ENCODE measurements at regions not wholly inside any gene's neighbourhood (a gene's known extent, or its start where the extent isn't known, plus 50 kb on each side); places are given as distances from the start of the nearest gene placed in this dataset.

DNA sequence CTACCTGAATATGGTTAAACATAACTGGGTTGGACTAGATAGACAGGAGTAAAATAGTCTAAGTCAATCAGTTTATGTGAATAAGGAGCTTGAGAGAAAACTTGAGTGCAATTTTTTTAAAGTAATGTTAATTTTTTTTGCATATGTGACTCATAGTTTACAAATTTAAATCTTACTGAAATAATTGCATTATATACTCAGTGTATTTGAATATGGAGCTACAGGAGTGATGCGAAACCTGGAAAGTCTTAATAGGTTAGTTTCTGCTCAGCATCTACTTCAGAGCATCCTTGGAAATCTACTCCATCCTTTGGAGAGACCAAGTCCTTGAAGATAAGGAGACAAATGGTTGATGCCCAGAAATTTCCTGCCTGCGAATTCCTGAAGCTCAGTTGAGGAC, 318.8 kb upstream of the NXPH2 start:
- ChIA-PET POLR2A (no interaction called here), CTCF (no interaction called here)

DNA sequence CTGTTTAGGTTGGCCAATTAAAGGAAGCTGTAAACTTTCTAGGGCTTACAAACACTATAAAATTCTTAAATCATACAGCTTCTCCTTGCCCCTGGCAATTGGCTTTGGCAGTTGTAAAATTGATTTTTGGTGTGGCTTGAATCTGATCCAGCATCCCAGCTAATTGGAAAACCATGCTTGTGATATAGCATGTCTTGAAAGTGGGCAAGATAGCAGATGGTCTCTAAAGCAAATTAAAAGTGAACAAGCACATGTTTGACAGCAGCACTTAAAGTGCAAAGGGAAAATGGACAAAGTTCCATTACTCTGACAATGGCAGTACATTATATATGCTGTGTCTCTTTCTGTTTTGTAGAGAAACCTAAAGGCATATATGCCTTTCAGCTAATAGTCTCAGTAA, 302.9 kb upstream of the NXPH2 start:
- CTCF ChIA-PET = no interaction called here
- POLR2A ChIA-PET = no interaction called here

DNA sequence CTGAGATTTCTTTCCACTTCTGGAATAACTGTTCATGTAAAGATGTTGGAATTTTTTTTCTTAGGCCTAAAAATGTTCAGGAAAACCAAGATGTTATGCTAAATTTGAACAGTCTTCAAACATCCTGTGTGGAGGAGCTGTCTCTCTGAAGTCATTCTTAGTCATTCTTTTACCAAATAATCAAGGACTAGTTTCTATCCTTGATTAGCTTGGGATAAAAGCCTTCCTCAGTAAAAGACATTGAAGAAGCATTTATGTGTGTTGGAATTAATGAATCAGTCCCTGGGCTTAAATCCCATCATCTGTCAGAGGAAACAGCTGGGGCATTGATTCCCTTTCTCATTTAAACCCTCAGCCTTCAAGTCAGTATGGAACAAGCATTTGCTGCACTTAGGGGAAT, 300.1 kb upstream of the NXPH2 start:
- ChIA-PET POLR2A (no interaction called here), CTCF (no interaction called here)

DNA sequence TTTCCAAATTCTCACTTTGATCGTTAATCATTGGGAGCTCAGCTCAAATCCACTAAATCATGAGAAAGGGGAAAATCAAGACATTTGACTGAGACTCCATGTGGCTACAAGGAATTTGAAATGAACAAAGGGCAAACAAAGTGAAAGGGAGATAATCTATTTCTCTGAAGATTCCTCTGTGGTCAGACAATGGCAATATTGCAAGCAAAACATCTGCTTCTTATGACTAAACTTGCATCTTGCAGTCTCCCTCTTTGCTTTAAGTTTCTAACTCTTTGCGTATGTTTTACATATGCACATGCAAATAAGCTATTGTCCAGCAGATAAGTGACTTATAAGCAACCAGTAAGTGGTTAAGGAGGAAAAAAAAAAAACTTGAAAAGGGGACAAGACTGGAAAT, 299.1 kb upstream of the NXPH2 start:
- ChIA-PET CTCF (no interaction called here), POLR2A (no interaction called here)

DNA sequence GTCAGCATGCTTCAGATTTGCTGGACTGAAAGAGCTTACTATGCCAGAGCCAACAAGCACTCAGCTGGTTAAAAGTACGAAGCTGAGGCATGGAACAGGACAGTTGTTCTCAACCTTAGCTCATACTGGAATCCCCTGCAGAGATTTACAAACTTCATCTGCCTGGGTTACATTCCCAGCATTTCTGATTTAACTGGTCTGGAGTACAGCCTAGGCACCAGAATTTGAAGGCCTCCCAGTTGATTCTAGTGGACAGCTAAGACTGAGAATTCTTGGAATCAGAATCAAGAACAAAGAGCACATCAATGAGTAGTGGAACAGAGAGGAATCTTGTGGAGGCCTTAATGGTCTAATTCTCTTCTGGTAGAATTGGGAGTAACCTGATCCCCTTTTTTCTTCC, 298.2 kb upstream of the NXPH2 start:
- POLR2A ChIA-PET = no interaction called here
- CTCF ChIA-PET = no interaction called here

DNA sequence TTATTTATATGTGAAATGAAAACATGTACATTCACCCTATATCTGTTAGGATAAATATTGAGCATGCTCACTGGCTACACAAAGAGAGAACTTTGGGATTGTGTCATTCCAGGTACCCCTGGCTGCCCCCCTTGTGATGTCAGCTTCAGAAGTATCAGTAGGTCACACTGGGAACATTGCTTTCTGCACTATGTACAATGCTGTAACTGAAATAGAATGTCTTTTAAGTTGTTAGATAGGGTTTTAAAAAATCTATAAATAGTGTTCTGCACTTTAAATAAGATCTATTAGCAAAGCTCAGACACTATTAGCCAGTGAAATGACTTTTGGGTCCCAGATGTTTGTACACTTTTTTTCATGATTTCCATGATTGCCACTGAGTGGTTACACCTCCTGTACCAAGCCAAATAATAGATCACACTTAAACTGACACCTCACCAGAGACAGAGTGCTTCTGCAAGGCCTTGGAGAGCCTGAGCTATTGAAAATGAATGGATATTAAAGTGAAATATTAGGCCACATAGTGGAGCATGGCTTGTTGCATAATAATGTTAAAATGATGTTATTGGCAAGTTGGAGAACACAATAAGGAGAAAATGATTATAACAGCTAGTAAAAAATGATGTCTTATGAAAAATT, 297.0 kb upstream of the NXPH2 start:
- ChIA-PET POLR2A (no interaction called here), CTCF (no interaction called here)

DNA sequence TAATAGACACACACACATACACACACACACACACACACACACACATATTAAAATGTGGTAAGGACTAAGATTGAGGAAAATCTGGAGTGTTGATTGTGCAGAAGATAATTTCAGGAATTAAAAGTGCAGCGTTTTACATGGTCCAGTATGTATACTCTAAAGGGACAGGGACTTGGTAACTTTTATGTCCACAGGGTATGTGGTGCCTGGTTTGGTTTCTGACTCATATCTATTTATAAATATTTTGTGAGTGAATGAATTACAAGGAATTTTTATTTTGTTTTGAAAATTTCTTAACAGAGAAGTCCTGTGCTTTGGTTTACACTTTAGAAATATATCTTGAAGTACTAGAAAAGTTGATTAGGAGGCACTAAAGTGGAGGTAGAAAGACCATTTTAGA, 287.7 kb upstream of the NXPH2 start:
- POLR2A ChIA-PET = no interaction called here
- CTCF ChIA-PET = no interaction called here

DNA sequence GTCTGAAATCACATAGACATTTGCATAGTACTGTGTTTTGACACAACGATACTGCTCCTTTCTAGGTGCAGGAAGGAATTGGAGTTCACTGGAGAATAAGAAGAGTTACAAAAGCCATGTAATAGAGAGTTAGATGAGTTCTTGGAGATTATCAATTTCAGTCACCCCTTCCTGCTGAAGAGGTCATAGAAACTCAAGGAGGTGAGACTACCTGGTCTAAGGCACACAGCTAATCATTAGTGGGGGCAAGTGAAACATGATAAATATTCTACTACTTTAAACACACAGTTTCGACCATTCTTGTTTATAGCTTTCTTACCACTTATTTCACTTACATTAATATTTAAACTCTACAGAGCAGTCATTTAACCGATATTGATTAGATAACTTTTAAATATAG, 286.9 kb upstream of the NXPH2 start:
- ChIA-PET CTCF (no interaction called here), POLR2A (no interaction called here)

DNA sequence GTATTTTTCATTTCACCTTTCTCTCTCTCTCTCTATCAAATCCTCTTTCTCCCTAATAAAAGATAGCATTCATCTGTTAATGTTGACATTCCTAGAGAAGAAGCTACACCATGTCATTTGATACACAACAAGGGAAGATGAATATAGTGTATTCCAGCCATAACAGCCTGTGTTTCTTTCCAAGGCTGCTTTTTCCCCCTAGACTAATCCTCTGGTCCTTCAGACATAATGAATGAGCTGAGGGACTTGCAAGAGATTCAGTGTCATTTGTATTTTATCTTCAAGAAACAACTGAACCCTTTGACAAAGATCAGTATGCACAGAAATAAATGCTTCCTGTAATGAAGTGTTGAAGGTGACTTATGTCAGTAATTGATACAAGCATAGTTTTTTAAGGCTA, 284.0 kb upstream of the NXPH2 start:
- ChIA-PET POLR2A (no interaction called here), CTCF (no interaction called here)

DNA sequence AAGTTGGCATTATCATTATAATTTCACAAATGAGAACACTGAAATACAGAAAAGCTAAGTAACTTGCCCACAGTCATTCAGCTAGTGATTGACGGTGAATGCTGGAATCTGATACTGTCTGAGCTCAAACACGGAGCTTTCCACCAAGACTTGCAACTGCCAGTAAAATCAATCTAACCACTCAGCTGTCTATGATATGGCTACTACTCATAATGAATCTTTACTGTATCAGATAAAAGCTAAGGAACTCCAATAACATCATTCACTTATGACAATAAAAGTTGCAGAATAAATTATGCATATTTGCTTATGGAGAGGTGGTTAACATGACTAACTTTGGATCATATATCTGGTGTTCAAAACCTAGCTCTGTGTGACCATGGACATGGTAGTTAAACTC, 279.4 kb upstream of the NXPH2 start:
- CTCF ChIA-PET = no interaction called here

DNA sequence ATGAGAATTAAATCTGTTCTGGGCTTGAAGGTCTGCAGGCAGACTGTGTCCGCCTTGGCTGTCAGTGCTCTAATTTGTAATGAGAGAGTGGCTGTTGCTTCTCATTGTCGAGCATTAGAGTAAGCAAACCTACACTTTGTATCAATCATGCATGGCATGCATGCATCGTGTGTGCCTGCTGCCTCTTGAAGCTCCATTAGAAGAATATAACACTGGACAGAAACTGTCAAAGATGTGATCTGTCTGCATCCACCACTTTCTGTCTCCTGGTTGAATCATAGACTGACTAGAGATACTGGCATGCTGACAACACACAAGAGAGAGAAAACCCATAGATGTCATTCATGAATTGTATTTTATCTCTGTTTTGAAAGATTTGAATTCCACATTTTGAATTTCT, 275.0 kb upstream of the NXPH2 start:
- CTCF ChIA-PET = no interaction called here
- POLR2A ChIA-PET = no interaction called here

More for the DNA sequence above, 279.4 kb upstream of the NXPH2 start:
- POLR2A ChIA-PET = no interaction called here

DNA sequence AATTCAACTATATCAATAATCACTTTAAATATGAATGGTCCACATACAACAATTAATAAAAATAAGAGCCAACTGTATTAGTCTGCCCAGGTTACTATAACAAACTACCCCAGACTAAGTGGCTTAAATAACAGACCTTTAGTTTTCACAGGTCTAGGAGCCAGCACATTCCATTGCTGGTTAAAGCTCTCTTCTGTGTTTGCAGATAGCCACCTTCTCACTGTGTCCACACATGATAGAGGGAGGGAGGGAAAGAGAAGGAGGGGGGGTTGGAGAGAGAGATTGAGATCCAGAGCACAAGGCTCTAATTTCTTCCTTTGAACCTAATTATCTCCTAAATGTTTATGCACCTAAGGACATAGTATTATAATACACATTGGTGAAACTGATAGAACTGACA, 267.8 kb upstream of the NXPH2 start:
- ChIA-PET POLR2A (no interaction called here), CTCF (no interaction called here)

DNA sequence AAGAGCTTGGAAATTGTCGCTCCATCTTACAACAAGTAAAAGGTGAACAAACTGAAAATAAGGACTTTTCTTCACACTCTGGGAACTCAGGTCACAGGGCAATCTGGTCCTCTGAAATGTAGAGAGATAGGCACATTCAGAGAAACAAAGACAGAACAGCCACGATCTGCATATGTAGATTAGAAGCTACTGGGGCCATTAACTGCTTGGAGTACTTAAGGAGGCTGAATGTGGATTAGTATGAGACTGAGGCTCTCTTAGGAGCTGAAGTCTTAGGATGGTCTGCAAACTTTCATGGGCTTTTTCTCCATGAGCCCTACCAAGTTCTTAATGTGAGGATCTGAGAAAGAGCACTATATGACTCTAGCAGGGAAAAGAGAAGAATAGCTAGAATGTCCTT, 265.3 kb upstream of the NXPH2 start:
- ChIA-PET CTCF (no interaction called here), POLR2A (no interaction called here)

DNA sequence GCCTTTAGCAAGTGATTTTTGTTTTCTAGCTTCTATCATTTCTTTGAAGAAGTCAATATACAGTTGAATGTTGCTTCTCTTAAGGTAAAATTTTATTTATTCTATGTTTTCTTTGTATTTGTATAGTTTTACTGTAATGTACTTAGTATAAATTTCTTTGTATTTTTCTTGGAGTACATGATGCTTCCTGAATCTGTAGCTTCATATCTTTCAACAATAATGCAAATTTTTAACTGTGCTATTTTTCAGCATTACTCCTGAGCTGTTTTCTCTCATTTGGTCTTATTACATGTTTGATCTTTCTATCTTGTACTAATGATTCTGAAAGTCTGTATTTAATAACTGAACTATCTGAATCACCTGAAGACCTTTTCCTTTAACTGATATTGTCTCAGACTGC, 253.9 kb upstream of the NXPH2 start:
- POLR2A ChIA-PET = no interaction called here
- CTCF ChIA-PET = no interaction called here

DNA sequence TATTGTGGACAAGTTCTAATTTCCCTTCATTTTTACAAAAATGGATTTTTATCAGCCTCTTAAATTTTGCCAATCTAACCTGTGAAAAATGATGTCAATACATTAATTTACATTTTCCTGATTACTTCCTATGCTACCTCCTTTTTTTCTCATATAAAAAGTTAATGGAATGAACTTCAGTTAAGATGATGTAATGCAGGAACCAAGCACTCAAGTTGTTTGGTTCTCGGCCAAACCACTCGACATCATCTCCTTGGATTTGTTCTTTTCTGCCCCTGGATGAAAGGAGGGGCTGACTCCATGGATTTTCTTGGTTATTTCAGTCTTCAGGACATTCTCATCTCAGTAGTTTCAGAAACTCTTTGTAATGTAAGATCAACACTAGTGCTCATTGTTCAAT, 253.1 kb upstream of the NXPH2 start:
- CTCF ChIA-PET = no interaction called here
- POLR2A ChIA-PET = no interaction called here

DNA sequence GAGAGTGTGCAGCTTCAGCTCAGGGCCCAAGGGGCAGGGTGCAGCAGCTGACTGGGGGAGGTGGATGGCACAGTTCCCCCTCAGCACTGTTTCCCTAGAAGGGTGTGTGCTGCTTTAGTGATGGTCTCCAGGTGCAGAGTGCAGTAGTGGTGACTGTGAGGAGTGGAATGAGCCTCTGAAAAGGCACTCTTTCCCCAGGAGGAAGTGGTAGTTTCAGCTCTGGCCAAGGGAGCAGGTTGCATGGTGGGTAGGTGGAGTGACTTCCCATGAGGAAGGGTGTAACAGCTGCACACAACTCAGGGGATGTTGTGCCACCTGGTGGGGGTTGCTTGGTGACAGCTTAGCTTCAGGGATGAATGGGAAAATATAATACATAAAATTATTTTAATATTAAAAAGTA, 251.5 kb upstream of the NXPH2 start:
- ChIA-PET POLR2A (no interaction called here), CTCF (no interaction called here)

DNA sequence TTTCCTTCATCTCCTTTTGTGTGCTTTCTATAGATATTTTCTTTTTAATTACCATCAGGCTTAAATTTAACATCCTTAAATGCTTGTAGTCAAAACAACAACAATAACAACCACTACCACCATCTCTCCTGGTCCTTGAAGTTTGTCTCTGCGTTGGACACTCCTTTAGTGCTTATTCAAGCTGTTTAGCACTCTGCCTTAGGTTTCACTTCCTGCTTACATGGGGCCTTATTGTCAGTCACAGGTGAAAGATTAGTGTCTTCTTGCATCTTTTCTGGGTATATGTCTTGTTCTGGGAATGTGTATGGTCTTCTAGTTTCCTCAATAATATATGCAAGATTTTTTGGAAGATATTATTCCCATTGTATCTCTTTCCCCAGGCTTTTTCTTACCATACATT, 240.1 kb upstream of the NXPH2 start:
- POLR2A ChIA-PET = no interaction called here
- CTCF ChIA-PET = no interaction called here

DNA sequence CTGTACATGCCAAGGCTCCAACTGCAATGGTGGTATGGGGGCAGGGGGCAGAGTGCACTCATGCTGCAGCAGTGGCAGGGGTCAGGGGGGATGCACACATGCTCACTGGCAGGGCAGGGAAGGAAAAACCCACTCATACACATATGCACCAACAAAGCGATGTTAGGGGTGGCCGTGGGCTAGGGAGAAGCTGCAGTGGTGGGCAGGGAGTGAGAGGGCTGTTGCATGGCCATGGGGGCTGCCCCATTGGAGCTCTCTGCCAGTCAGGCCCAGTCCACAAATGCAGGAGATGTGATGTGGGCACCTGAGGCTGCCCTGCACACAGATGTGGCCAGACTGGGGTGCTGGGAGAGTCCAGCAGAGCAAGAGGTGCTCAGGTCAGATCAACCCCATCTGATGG, 238.1 kb upstream of the NXPH2 start:
- POLR2A ChIA-PET = no interaction called here
- CTCF ChIA-PET = no interaction called here

DNA sequence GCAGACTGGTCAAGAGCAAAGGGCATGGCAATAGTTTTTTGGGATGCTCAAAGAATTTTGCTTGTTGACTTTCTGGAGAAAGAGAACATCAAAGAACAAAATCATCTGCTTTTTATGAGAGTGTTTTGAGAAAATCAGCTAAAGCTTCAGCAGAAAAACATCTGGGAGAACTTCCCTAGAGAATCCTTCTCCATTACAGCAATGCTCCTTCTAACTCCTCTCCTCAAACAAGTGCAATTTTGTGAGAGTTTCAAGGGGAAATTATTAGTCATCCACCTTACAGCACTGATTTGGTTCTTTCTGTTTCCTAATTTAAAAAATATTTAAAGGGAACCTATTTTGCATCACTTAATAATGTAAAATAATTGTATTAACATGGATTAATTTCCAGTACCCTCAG, 226.9 kb upstream of the NXPH2 start:
- POLR2A ChIA-PET = no interaction called here
- CTCF ChIA-PET = no interaction called here

DNA sequence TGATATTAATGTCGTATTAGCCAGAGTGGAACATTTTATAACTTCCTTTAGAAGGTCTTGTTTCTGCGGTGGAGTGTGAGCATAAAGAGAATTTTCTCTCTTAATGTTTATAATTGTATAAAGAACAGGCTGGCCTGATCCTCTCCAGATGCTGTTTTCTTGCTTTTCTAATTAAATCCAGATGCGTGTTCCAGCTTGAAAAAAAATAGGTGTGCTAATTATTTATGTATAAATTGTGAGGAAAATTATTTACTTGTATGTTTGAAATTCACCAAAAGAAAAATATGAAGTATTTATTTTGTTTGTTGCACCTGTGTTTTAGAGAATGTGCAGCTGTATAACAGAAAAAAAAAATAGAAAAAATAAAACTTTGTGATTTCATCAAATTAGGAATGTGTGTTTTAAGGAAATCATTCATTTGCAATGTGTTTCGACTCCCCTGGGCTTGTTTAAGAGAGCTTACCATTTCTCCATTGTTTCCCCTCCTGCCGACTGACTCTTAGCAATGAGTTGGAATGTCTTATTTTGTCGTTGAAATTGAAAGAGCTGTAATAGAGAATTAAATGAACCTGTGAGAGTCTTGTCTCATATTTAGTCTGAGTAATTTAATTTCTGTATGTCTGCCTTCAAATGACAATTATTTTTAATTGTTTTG, 220.1 kb upstream of the NXPH2 start:
- POLR2A ChIA-PET = no interaction called here
- CTCF ChIA-PET = no interaction called here

DNA sequence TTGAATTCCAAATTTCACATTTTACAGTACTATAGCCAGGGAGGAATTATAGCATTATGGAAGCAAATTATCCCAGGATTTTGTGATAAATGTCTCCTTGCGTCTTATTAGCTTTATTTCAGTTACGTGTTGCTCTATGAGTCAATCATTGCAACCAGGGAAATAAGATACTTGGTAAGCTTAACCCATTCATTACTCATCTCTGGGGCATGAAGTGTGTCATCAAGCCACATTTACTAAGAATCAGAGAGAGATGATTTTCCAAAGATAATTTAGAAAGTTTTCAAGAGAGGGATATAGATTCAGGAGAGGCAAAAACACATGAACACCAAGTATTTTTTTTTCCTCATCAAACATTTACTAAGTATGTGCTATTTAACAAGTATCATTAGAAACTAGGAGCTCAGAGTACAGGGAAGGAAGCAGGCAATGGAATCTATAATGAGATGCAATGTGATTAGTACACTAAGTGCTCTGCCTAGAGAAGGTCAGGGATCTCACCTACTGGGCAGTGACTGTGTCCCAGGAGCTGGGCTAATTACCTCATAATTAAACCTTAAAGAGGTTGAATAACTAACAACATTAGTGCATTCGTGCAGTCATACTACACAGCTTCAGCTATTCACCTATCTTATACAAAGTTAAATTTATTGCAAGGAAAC, 217.8 kb upstream of the NXPH2 start:
- POLR2A ChIA-PET = no interaction called here

DNA sequence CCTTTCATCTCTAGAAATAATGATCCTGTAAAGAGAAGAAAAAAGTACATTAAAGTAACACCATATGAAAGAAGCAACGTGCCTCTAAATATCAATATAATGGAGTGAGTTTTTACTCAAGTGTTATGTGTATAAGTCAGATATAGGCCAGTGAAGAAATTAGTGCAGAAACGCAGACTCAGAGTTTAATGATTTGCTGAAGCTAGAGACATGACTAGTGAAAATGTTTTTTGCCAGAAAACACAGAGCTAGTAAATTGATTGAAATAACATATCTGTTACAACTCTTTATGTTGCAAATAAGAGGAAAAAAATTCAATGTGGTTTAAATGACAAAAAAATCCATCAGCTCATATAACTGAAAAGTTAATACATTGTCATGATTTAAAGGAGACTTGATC, 217.2 kb upstream of the NXPH2 start:
- ChIA-PET CTCF (no interaction called here), POLR2A (no interaction called here)

More for the DNA sequence above, 217.8 kb upstream of the NXPH2 start:
- CTCF ChIA-PET = no interaction called here
